Tibial nerve (tissue), 4 donors: ENCODE measurements at regions not wholly inside any gene's neighbourhood (a gene's known extent, or its start where the extent isn't known, plus 50 kb on each side); places are given as distances from the start of the nearest gene placed in this dataset.

Source experiments
- DNase-seq, 2 donors: peaks; one replicate each; pipeline ENCODE4 v3.0.0-alpha.2; 2019; ENCODE audit warnings: low spot score in 2 of 2
- H3K27ac ChIP-seq, 4 donors: fragments of 200-600 bp; sonication (generic) in 3 of 4; one replicate each; pipeline ENCODE4 v1.5.1; 2017 to 2019; ENCODE audit warnings: mild to moderate bottlenecking in 1 of 4
- H3K27me3 ChIP-seq, 2 donors: fragments of 200-600 bp; sonication (generic) in 1 of 2; one replicate each; pipeline versions ENCODE4 v1.5.1 to v1.6.0; 2017 to 2019
- H3K36me3 ChIP-seq, 3 donors: fragments of 200-600 bp; sonication (generic); one replicate each; pipeline ENCODE4 v1.5.1; 2018 to 2019
- H3K4me1 ChIP-seq, 4 donors: fragments of 200-600 bp; sonication (generic) in 3 of 4; one replicate each; pipeline ENCODE4 v1.5.1; 2017 to 2019
- H3K4me3 ChIP-seq, 4 donors: fragments of 200-600 bp; sonication (generic) in 3 of 4; one replicate each; pipeline ENCODE4 v1.5.1; 2017 to 2019; ENCODE audit warnings: mild to moderate bottlenecking in 1 of 4, moderate library complexity in 1 of 4
- H3K9me3 ChIP-seq, 4 donors: fragments of 200-600 bp; sonication (generic) in 3 of 4; one replicate each; pipeline ENCODE4 v1.5.1; 2017 to 2019
- CTCF ChIP-seq, 5 experiments: fragments of 200-600 bp in 3 of 5; fragments of 450-650 bp in 2 of 5; sonication (generic) in 3 of 5; IDR thresholded peaks; one replicate each; pipeline ENCODE4 v1.5.1; 2016 to 2019; ENCODE audit warnings: antibody characterized with exemption in 5 of 5, mild to moderate bottlenecking in 3 of 5, moderate library complexity in 2 of 5
- EP300 ChIP-seq, 2 donors: sonication (generic); formaldehyde crosslinking; IDR thresholded peaks; one replicate each; pipeline ENCODE4 v1.6.1; 2017; ENCODE audit warnings: antibody characterized with exemption in 2 of 2, mild to moderate bottlenecking in 1 of 2
- POLR2A ChIP-seq, 2 donors: fragments of 450-650 bp; IDR thresholded peaks; one replicate each; pipeline ENCODE4 v1.6.1; 2017; ENCODE audit warnings: antibody characterized with exemption in 2 of 2, mild to moderate bottlenecking in 2 of 2, moderate library complexity in 2 of 2
- WGBS, 2 donors: methylation state at CpG; one replicate each; pipeline ENCODE4 v1.1.5; 2018; 5-methylcytosine and 5-hydroxymethylcytosine counted together

GRCh38 chr21:27695246-27695645 lies 728.4 kb upstream of the ADAMTS5 start:
- Histone ChIP-seq H3K4me1 (peaks cover 0 to 4% (median 0%) of the 10 kb centered on the region in 4 donors), H3K4me3 (no peak overlapping the region), H3K27me3 (no peaks in the 10 kb centered on the region), H3K9me3 (no peaks in the 10 kb centered on the region), H3K27ac (no peak overlapping the region), H3K36me3 (no peaks in the 10 kb centered on the region)
- no peak for TF ChIP-seq POLR2A (IDR thresholded peaks at IDR 0.05)
- TF ChIP-seq CTCF (IDR thresholded peaks at IDR 0.05), result no peak
- TF ChIP-seq EP300 (IDR thresholded peaks at IDR 0.05), result no peak
- WGBS, 2 donors, result 93 to 96% methylated on average over 1 of the region's 1 CpG
- no peak for DNase-seq

GRCh38 chr21:27694667-27695066 lies 727.8 kb upstream of the ADAMTS5 start:
- no peak overlapping the region for H3K4me3 ChIP-seq
- peaks cover 0 to 3% (median 0%) of the 10 kb centered on the region in 4 donors for H3K9me3 ChIP-seq
- H3K27me3 ChIP-seq, result no peaks in the 10 kb centered on the region
- no peak overlapping the region for H3K27ac ChIP-seq
- no peak for DNase-seq
- H3K36me3 ChIP-seq, result no peaks in the 10 kb centered on the region
- TF ChIP-seq CTCF (IDR thresholded peaks at IDR 0.05) (no peak), EP300 (IDR thresholded peaks at IDR 0.05) (no peak), POLR2A (IDR thresholded peaks at IDR 0.05) (no peak)
- 54 to 64% methylated on average over 4 of the region's 4 CpGs for WGBS, 2 donors
- H3K4me1 ChIP-seq, result no peaks in the 10 kb centered on the region

- Histone ChIP-seq H3K27ac (no peak overlapping the region), H3K27me3 (no peaks in the 10 kb centered on the region), H3K4me1 (no peaks in the 10 kb centered on the region), H3K4me3 (no peak overlapping the region), H3K9me3 (peaks cover 0 to 14% (median under 1%) of the 10 kb centered on the region in 4 donors), H3K36me3 (no peaks in the 10 kb centered on the region)
- DNase-seq, result no peak
- 75 to 86% methylated on average over 6 of the region's 6 CpGs for WGBS, 2 donors
- TF ChIP-seq POLR2A (IDR thresholded peaks at IDR 0.05) (no peak), CTCF (IDR thresholded peaks at IDR 0.05) (no peak), EP300 (IDR thresholded peaks at IDR 0.05) (no peak)
These were observed 726.5 kb upstream of the ADAMTS5 start for GRCh38 chr21:27693376-27693775.

GRCh38 chr21:27691516-27691915 lies 724.6 kb upstream of the ADAMTS5 start:
- Histone ChIP-seq H3K4me1 (no peaks in the 10 kb centered on the region), H3K4me3 (no peak overlapping the region), H3K36me3 (no peaks in the 10 kb centered on the region), H3K27ac (no peak overlapping the region), H3K9me3 (peaks cover 0 to 17% (median 2%) of the 10 kb centered on the region in 4 donors), H3K27me3 (no peaks in the 10 kb centered on the region)
- DNase-seq, result no peak
- 0 to 1% methylated on average over 1 of the region's 1 CpG for WGBS, 2 donors
- TF ChIP-seq EP300 (IDR thresholded peaks at IDR 0.05) (no peak), CTCF (IDR thresholded peaks at IDR 0.05) (no peak), POLR2A (IDR thresholded peaks at IDR 0.05) (no peak)

GRCh38 chr21:27691006-27691405 lies 724.1 kb upstream of the ADAMTS5 start:
- no peaks in the 10 kb centered on the region for H3K4me1 ChIP-seq
- WGBS, 2 donors, result 29 to 33% methylated on average over 1 of the region's 1 CpG
- DNase-seq, result no peak
- no peak overlapping the region for H3K4me3 ChIP-seq
- H3K36me3 ChIP-seq, result no peaks in the 10 kb centered on the region
- no peaks in the 10 kb centered on the region for H3K27me3 ChIP-seq
- H3K27ac ChIP-seq, result no peak overlapping the region
- TF ChIP-seq POLR2A (IDR thresholded peaks at IDR 0.05), result no peak
- TF ChIP-seq CTCF (IDR thresholded peaks at IDR 0.05), result no peak
- TF ChIP-seq EP300 (IDR thresholded peaks at IDR 0.05), result no peak
- H3K9me3 ChIP-seq, result peaks cover 0 to 17% (median 2%) of the 10 kb centered on the region in 4 donors
